ENCODE measurements at regions not wholly inside any gene's neighbourhood (a gene's known extent, or its start where the extent isn't known, plus 50 kb on each side); places are given as distances from the start of the nearest gene placed in this dataset.

GRCh38 chr13:50334115-50334778, 319.0 kb downstream of the KCNRG start:
- TF ChIP-seq CTCF (conservative IDR thresholded peaks at IDR 0.05; ENCODE audit: low read depth, low read length) (no peak), EZH2 (IDR thresholded peaks at IDR 0.05; ENCODE audit: borderline replicate concordance, low read depth, low read length, poor library complexity, severe bottlenecking) (no peak)
